ENCODE measurements at regions not wholly inside any gene's neighbourhood (a gene's known extent, or its start where the extent isn't known, plus 50 kb on each side); places are given as distances from the start of the nearest gene placed in this dataset.

GRCh38 chr11:43583548-43583947, 97.0 kb upstream of the HSD17B12 start:
- no peak for TF ChIP-seq CTCF (IDR thresholded peaks at IDR 0.05)
- no peak for TF ChIP-seq POLR2A (IDR thresholded peaks at IDR 0.05)
- no peak for TF ChIP-seq EP300 (IDR thresholded peaks at IDR 0.05)
